ENCODE measurements at regions not wholly inside any gene's neighbourhood (a gene's known extent, or its start where the extent isn't known, plus 50 kb on each side); places are given as distances from the start of the nearest gene placed in this dataset.
"Not testable (repeated sequence)": the region's sequence is repeated elsewhere in the genome, so short reads cannot be mapped to it uniquely, and the experiment has no call there.

- no peak for DNase-seq (ENCODE audit: low read depth)
Measured at GRCh38 chr5:27962198-27962597, 923.8 kb upstream of the CDH9 start.

DNA sequence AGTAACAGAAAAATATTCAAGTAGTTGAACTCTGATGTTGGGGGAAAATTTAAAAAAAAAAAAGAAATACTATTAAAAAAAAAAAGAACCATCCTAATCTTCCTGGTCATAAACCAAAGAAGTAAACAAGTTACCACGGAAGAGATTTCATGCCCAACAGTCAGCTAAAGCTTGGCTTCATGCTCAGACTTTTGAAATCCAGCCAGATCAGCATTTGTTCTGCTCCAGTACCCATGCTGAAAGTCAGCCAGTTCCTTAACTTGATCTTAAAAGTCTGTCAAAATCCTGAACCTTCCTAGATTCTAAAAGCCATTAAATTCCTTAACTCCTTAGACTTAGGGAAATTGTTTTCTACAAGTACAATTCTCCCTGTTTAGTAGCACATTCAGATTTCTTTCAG, 908.7 kb upstream of the CDH9 start:
- no peak for DNase-seq (ENCODE audit: low read depth)

DNA sequence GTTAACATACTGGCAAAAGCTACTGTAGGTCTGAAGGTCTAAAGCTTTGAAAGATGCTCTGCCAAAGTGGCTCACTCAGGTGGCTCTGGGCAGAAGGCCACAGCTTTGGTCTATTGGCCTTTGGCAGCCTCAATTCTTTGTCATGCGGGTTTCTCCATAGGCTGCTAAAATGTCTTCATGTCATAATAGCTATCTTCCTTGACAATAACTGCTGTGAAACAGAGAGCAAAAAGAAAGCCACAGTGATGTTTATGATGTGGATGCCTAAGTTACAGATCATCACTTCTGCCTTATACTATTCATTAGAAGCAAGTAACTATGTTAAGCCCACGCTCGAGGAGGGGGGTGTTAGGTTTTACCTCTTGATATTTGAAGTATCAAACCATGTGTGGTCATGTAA, 906.1 kb upstream of the CDH9 start:
- no peak for DNase-seq (ENCODE audit: low read depth)

DNA sequence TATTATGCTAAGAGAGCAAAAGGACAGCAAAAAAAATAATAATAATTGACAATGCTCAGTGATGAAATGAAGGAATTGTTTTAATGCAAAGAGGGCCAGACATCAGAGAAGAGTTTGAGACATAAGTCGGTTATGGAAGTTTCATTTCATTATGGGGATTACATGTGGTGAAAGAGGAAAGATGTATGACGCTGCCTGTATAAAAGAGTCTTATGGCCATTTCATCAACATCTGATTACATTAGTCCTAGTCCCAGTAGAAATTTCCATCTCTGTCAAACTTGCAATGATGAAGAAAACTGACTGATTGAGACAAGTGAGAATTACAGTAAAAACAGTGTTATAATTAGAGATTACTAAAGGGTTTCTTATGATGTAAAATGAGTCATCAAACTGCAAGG, 900.6 kb upstream of the CDH9 start:
- no peak for DNase-seq (ENCODE audit: low read depth)

GRCh38 chr5:27928060-27928459, 889.7 kb upstream of the CDH9 start:
- no peak for DNase-seq (ENCODE audit: low read depth)

GRCh38 chr5:27911216-27911615, 872.8 kb upstream of the CDH9 start:
- DNase-seq (ENCODE audit: low read depth): no peak

DNA sequence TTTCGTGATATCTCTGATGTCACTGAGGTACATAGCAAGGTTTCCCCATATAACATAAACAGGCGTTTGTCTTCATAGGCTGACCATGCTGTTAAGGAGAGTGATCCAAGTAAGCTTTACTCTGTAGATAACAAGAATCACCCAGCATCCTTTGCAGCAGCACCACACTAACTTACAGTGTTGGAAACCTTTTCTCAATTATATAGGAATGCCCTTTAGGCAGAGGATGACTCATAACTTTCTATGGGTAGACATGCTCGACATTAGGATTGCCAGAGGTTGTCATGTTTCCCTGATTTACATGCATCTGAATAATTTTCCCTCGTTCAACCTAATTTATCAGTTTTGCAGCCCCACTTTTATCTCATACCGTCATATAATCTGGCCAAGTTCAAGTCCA, 870.0 kb upstream of the CDH9 start:
- DNase-seq (ENCODE audit: low read depth): no peak

GRCh38 chr5:27906931-27907601, 868.7 kb upstream of the CDH9 start:
- peak; percentile 25 for DNase-seq (ENCODE audit: low read depth)

DNA sequence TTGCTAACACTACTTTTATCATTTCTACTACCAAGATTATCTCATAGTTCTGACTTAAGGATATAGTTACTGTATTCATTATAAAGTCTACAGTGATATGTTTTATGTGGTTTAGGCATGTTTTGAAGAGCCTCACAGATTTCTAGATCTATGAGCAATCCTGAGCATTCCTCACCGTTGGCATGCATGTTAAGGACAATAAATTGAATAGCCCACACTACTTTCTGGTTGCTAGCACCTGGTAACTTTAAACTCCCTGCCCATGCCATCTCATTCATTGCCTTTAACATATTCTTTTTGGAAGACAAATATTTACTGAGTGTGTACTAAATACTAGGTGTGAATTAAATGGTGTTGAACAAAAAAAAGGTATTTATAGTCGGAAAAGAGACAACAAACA, 868.1 kb upstream of the CDH9 start:
- DNase-seq (ENCODE audit: low read depth): no peak

DNA sequence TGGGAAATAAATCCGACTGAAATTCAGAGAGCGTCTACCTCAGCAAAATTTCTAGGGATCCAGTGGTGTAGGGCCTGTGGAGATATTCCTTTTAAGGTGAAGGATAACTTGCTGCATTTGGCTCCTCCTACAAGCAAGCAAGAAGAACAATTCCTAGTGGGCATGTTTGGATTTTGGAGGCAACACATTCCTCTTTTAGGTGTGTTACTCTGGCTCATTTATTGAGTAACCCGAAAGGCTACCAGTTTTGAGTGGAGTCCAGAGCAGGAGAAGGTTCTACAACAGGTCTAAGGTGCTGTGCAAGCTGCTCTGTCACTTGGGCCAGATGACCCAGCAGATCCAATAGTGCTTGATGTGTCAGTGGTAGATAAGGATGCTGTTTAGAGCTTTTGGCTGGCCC, 862.4 kb upstream of the CDH9 start:
- no peak for DNase-seq (ENCODE audit: low read depth)

DNA sequence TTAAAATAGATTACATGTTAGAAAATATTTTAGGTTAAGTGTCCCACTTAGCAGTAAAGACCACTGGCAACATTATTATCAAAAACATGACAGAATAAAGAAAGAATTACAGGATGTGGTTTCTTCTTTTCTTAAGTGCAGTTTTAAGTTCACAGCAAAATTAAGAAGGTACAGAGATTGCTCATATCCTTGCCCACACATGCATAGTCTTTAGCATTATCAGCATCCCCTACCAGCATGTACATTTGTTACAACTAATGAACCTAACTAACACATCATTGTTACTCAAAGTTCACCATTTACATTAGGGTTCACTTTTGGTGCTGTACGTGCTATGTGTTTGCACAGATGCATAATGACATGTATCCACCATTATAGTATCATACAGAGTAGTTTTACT, 837.7 kb upstream of the CDH9 start:
- no peak for DNase-seq (ENCODE audit: low read depth)

- no peak for DNase-seq (ENCODE audit: low read depth)
Measured at GRCh38 chr5:27875148-27875547, 836.8 kb upstream of the CDH9 start.

- DNase-seq (ENCODE audit: low read depth): no peak
Measured at GRCh38 chr5:27868292-27868691, 829.9 kb upstream of the CDH9 start.

DNA sequence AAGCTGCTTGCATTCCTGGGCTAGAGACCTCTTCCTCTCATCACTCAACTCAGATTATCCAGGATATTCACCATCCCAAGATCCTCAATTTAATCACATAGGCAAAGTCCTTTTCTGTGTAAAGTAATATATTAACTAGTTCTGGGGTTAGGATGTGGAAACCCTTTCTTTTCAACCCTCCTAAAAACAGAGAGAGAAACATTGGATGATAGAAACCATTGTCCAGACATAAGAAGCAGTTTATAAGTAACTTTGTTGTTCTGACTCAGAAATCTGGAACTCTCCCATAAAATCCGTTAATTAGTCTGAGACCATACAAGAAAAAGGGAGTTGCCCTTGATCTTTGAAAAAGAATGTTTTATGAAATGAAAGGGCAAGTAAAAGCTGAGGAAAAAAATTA, 817.1 kb upstream of the CDH9 start:
- no peak for DNase-seq (ENCODE audit: low read depth)

GRCh38 chr5:27854243-27854852, 816.0 kb upstream of the CDH9 start:
- DNase-seq (ENCODE audit: low read depth): no peak

- DNase-seq (ENCODE audit: low read depth): peak; percentile 43
Measured at GRCh38 chr5:27845248-27845647, 806.9 kb upstream of the CDH9 start.

DNA sequence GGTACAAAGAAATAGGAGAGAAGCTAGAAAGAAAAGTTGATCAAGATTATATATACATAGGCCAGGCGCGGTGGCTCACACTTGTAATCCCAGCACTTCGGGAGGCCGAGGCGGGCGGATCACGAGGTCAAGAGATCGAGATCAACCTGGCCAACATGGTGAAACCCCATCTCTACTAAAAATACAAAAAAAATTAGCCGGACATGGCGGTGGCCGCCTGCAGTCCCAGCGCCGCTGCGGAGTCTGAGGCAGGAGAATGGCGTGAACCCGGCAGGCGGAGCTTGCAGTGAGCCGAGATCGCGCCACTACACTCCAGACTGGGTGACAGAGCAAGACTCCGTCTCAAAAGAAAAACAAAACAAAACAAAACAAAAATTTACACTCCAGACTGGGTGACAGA, 798.3 kb upstream of the CDH9 start:
- DNase-seq (ENCODE audit: low read depth): not testable (repeated sequence)

- DNase-seq (ENCODE audit: low read depth): no peak
Measured at GRCh38 chr5:27832886-27833285, 794.5 kb upstream of the CDH9 start.

DNA sequence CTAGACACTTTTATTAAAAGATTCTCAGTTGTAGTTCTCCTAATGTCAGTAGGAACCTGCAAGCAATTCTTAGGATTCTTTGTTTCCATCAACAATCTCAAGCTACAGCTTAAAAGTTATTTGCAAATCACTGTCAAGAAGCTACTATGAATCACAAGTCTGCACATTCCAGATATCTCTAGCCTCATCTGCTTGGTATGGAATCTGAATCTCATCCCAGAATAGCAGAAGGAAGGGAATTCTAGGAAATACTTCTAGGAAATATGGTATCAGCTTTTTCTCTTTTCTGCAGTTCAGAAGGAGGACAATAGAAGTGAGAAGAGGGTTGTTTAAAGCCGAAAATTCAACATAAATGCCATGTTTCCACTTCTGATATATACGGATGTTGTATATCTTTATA, 792.2 kb upstream of the CDH9 start:
- DNase-seq (ENCODE audit: low read depth): peak; percentile 16

GRCh38 chr5:27821681-27822080, 783.3 kb upstream of the CDH9 start:
- DNase-seq (ENCODE audit: low read depth): no peak

GRCh38 chr5:27818888-27819287, 780.5 kb upstream of the CDH9 start:
- DNase-seq (ENCODE audit: low read depth): no peak

GRCh38 chr5:27814983-27815382, 776.6 kb upstream of the CDH9 start:
- no peak for DNase-seq (ENCODE audit: low read depth)

DNA sequence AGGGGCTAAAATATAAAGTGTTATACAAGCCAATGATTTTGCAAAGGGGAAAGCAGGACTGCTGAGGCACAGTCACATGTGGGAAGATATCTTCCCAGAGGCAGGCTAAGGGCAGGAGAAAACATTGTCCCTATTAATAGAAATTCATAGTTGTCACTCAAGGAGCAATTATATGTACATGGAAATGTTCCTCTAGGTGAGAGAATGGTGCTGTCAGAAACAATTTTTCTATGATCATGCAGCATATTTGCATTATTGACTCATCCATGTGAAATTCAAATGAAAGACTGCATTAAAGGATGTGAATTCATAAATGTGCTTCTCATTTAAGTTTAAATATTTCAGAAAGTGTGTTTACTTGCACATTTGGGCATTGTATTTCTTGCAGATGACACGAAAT, 775.9 kb upstream of the CDH9 start:
- DNase-seq (ENCODE audit: low read depth): no peak

GRCh38 chr5:27810458-27810857, 772.1 kb upstream of the CDH9 start:
- DNase-seq (ENCODE audit: low read depth): peak; percentile 45

Measured in stromal cell of bone marrow (primary cell).